ENCODE measurements at regions not wholly inside any gene's neighbourhood (a gene's known extent, or its start where the extent isn't known, plus 50 kb on each side); places are given as distances from the start of the nearest gene placed in this dataset.
"Not testable (repeated sequence)": the region's sequence is repeated elsewhere in the genome, so short reads cannot be mapped to it uniquely, and the experiment has no call there.

GRCh38 chr16:60646631-60647030 lies 1389.6 kb downstream of the CDH8 start:
- H2AFZ ChIP-seq: no peak overlapping the region
- no peak overlapping the region for H3K4me3 ChIP-seq
- H3K9ac ChIP-seq: no peak overlapping the region
- H3K79me2 ChIP-seq (ENCODE audit: insufficient read depth): no peaks in the 10 kb centered on the region
- no peaks in the 10 kb centered on the region for H3K4me1 ChIP-seq (ENCODE audit: insufficient read depth)
- H3F3A ChIP-seq (ENCODE audit: insufficient read depth): no peaks in the 10 kb centered on the region
- H3K36me3 ChIP-seq (ENCODE audit: low read depth): no peaks in the 10 kb centered on the region
- no peaks in the 10 kb centered on the region for H3K9me3 ChIP-seq (ENCODE audit: low read depth)
- H3K27ac ChIP-seq: no peak overlapping the region
- in situ Hi-C loops (cut with MboI): no loop called here
- 42 to 54% methylated on average over 4 of the region's 4 CpGs for WGBS, 2 experiments (ENCODE audit: low coverage in 1 of 2, low lambda C conversion rate in 2 of 2, missing lambda C conversion rate in 2 of 2)
- H3K9me2 ChIP-seq (ENCODE audit: insufficient read depth): no peaks in the 10 kb centered on the region
- no peak for TF ChIP-seq EZH2 (IDR thresholded peaks at IDR 0.05; ENCODE audit: insufficient read depth, poor library complexity, severe bottlenecking)
- no peak for TF ChIP-seq EZH2phosphoT487 (IDR thresholded peaks at IDR 0.05; ENCODE audit: insufficient read depth, low read depth)
- H3K27me3 ChIP-seq (replicated peaks; ENCODE audit: insufficient read depth): no peaks in the 10 kb centered on the region
- no peak for DNase-seq
- H4K20me1 ChIP-seq (ENCODE audit: insufficient read depth): no peaks in the 10 kb centered on the region
- H3K4me2 ChIP-seq (ENCODE audit: unreplicated experiment): no peak overlapping the region

GRCh38 chr16:60645541-60645940 lies 1390.7 kb downstream of the CDH8 start:
- TF ChIP-seq EZH2 (IDR thresholded peaks at IDR 0.05; ENCODE audit: insufficient read depth, poor library complexity, severe bottlenecking): no peak
- TF ChIP-seq EZH2phosphoT487 (IDR thresholded peaks at IDR 0.05; ENCODE audit: insufficient read depth, low read depth): no peak
- WGBS, 2 experiments (ENCODE audit: low coverage in 1 of 2, low lambda C conversion rate in 2 of 2, missing lambda C conversion rate in 2 of 2): 12 to 16% methylated on average over 3 of the region's 3 CpGs
- no peak for DNase-seq
- no peaks in the 10 kb centered on the region for H3K27me3 ChIP-seq (replicated peaks; ENCODE audit: insufficient read depth)
- no peak overlapping the region for H3K9ac ChIP-seq
- no peak overlapping the region for H2AFZ ChIP-seq
- H3K36me3 ChIP-seq (ENCODE audit: low read depth): no peaks in the 10 kb centered on the region
- H3K79me2 ChIP-seq (ENCODE audit: insufficient read depth): no peaks in the 10 kb centered on the region
- in situ Hi-C loops (cut with MboI): no loop called here
- H3K9me2 ChIP-seq (ENCODE audit: insufficient read depth): no peaks in the 10 kb centered on the region
- no peak overlapping the region for H3K27ac ChIP-seq
- H3K9me3 ChIP-seq (ENCODE audit: low read depth): no peaks in the 10 kb centered on the region
- no peaks in the 10 kb centered on the region for H4K20me1 ChIP-seq (ENCODE audit: insufficient read depth)
- H3K4me3 ChIP-seq: no peak overlapping the region
- H3K4me1 ChIP-seq (ENCODE audit: insufficient read depth): no peaks in the 10 kb centered on the region
- no peak overlapping the region for H3K4me2 ChIP-seq (ENCODE audit: unreplicated experiment)
- no peaks in the 10 kb centered on the region for H3F3A ChIP-seq (ENCODE audit: insufficient read depth)

DNA sequence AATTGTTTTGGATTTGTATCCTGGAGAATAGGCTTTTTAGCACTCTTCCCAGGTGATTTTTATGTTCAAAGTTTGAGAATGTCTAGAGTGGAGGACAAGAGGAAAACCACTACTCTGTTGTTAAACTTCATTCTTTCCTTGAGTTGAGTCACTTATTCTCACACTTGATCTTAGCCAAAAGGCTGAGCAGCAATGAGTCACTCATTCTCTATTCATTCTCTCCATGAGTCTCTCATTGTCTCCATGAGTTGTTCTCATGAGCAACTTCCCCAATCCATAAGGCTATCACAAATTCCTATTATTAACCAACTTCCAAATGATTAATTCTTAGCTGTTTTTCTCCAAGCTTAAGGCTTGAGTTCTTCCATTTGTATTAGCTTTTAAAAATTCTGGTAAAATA lies 1393.3 kb downstream of the CDH8 start:
- H3F3A ChIP-seq (ENCODE audit: insufficient read depth): no peaks in the 10 kb centered on the region
- no peak overlapping the region for H3K9ac ChIP-seq
- DNase-seq: peak; percentile 1
- no peaks in the 10 kb centered on the region for H3K9me3 ChIP-seq (ENCODE audit: low read depth)
- no peak overlapping the region for H3K27ac ChIP-seq
- H3K4me1 ChIP-seq (ENCODE audit: insufficient read depth): no peaks in the 10 kb centered on the region
- no peak overlapping the region for H3K4me3 ChIP-seq
- no peaks in the 10 kb centered on the region for H4K20me1 ChIP-seq (ENCODE audit: insufficient read depth)
- no peaks in the 10 kb centered on the region for H3K27me3 ChIP-seq (replicated peaks; ENCODE audit: insufficient read depth)
- no peaks in the 10 kb centered on the region for H3K9me2 ChIP-seq (ENCODE audit: insufficient read depth)
- in situ Hi-C loops (cut with MboI): no loop called here
- no peaks in the 10 kb centered on the region for H3K36me3 ChIP-seq (ENCODE audit: low read depth)
- no peak overlapping the region for H3K4me2 ChIP-seq (ENCODE audit: unreplicated experiment)
- no peaks in the 10 kb centered on the region for H3K79me2 ChIP-seq (ENCODE audit: insufficient read depth)
- no peak for TF ChIP-seq EZH2phosphoT487 (IDR thresholded peaks at IDR 0.05; ENCODE audit: insufficient read depth, low read depth)
- TF ChIP-seq EZH2 (IDR thresholded peaks at IDR 0.05; ENCODE audit: insufficient read depth, poor library complexity, severe bottlenecking): no peak
- no peak overlapping the region for H2AFZ ChIP-seq

DNA sequence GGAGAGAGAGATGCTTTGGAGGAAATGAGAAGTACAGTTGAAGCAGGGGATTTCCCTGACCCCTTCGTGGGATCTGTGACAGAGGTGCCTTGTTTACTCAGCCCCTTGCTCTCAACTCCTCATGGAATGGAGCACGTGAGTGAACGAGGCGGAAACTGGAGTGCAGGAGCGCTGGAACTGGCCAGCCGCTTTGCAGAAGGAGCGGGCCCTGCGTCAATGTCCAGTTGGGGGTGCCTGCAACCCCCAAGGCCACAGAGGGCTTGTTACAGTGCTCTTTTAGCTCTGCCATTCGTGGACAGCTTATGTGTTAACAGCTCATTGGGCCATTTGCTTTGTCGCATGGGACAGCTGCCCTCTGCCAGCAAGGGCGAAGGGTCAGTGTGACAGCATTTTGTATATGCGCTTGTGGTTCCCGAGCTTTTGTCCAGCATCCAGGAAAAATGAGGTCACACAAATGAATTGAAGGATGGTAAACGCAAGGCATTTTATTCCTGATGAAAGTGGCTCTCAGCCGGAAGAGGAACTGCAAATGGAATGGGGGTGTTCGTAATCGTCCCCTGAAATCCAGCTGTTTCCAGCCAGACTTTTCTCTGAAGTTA lies 1395.1 kb downstream of the CDH8 start:
- WGBS, 2 experiments (ENCODE audit: low coverage in 1 of 2, low lambda C conversion rate in 2 of 2, missing lambda C conversion rate in 2 of 2): 58 to 59% methylated on average over 17 of the region's 17 CpGs
- Histone ChIP-seq H3F3A (ENCODE audit: insufficient read depth) (no peaks in the 10 kb centered on the region), H3K4me1 (ENCODE audit: insufficient read depth) (no peaks in the 10 kb centered on the region), H3K9me3 (ENCODE audit: low read depth) (no peaks in the 10 kb centered on the region), H3K27ac (no peak overlapping the region), H3K9ac (no peak overlapping the region), H3K4me3 (no peak overlapping the region), H3K4me2 (ENCODE audit: unreplicated experiment) (no peak overlapping the region), H4K20me1 (ENCODE audit: insufficient read depth) (no peaks in the 10 kb centered on the region), H3K9me2 (ENCODE audit: insufficient read depth) (no peaks in the 10 kb centered on the region), H3K79me2 (ENCODE audit: insufficient read depth) (no peaks in the 10 kb centered on the region), H3K27me3 (replicated peaks; ENCODE audit: insufficient read depth) (no peaks in the 10 kb centered on the region), H3K36me3 (ENCODE audit: low read depth) (no peaks in the 10 kb centered on the region), H2AFZ (no peak overlapping the region)
- TF ChIP-seq EZH2phosphoT487 (IDR thresholded peaks at IDR 0.05; ENCODE audit: insufficient read depth, low read depth) (no peak), EZH2 (IDR thresholded peaks at IDR 0.05; ENCODE audit: insufficient read depth, poor library complexity, severe bottlenecking) (no peak)
- in situ Hi-C loops (cut with MboI): no loop called here
- DNase-seq: no peak

GRCh38 chr16:60640038-60640437 lies 1396.2 kb downstream of the CDH8 start:
- Histone ChIP-seq H3K4me1 (ENCODE audit: insufficient read depth) (no peaks in the 10 kb centered on the region), H3F3A (ENCODE audit: insufficient read depth) (no peaks in the 10 kb centered on the region), H2AFZ (no peak overlapping the region), H4K20me1 (ENCODE audit: insufficient read depth) (no peaks in the 10 kb centered on the region), H3K9ac (no peak overlapping the region), H3K36me3 (ENCODE audit: low read depth) (no peaks in the 10 kb centered on the region), H3K9me2 (ENCODE audit: insufficient read depth) (no peaks in the 10 kb centered on the region), H3K4me2 (ENCODE audit: unreplicated experiment) (no peak overlapping the region), H3K27ac (no peak overlapping the region), H3K9me3 (ENCODE audit: low read depth) (no peaks in the 10 kb centered on the region), H3K79me2 (ENCODE audit: insufficient read depth) (no peaks in the 10 kb centered on the region), H3K4me3 (no peak overlapping the region), H3K27me3 (replicated peaks; ENCODE audit: insufficient read depth) (no peaks in the 10 kb centered on the region)
- TF ChIP-seq EZH2phosphoT487 (IDR thresholded peaks at IDR 0.05; ENCODE audit: insufficient read depth, low read depth) (no peak), EZH2 (IDR thresholded peaks at IDR 0.05; ENCODE audit: insufficient read depth, poor library complexity, severe bottlenecking) (no peak)
- 32 to 38% methylated on average over 3 of the region's 3 CpGs for WGBS, 2 experiments (ENCODE audit: low coverage in 1 of 2, low lambda C conversion rate in 2 of 2, missing lambda C conversion rate in 2 of 2)
- in situ Hi-C loops (cut with MboI): no loop called here
- DNase-seq: no peak

- H2AFZ ChIP-seq; H3K4me3 ChIP-seq; H3K36me3 ChIP-seq (ENCODE audit: low read depth); in situ Hi-C loops (cut with MboI); H4K20me1 ChIP-seq (ENCODE audit: insufficient read depth); H3K79me2 ChIP-seq (ENCODE audit: insufficient read depth); H3K27me3 ChIP-seq (replicated peaks; ENCODE audit: insufficient read depth); H3F3A ChIP-seq (ENCODE audit: insufficient read depth); H3K4me2 ChIP-seq (ENCODE audit: unreplicated experiment); H3K4me1 ChIP-seq (ENCODE audit: insufficient read depth); H3K9me3 ChIP-seq (ENCODE audit: low read depth); H3K9me2 ChIP-seq (ENCODE audit: insufficient read depth); H3K27ac ChIP-seq; DNase-seq; H3K9ac ChIP-seq: not testable (repeated sequence)
- 32 to 33% methylated on average over 5 of the region's 5 CpGs for WGBS, 2 experiments (ENCODE audit: low coverage in 1 of 2, low lambda C conversion rate in 2 of 2, missing lambda C conversion rate in 2 of 2)
Observed at GRCh38 chr16:60636636-60637035, 1399.6 kb downstream of the CDH8 start.
